HEK293T (cell line): ENCODE measurements at regions not wholly inside any gene's neighbourhood (a gene's known extent, or its start where the extent isn't known, plus 50 kb on each side); places are given as distances from the start of the nearest gene placed in this dataset.

ENCODE experiments used
- CTBP1 ChIP-seq: fragments of 450-650 bp; IDR thresholded peaks from 2 replicates; pipeline ENCODE4 v1.6.1; 2016; ENCODE audit warnings: borderline replicate concordance
- FOXA1 ChIP-seq: fragments of 450-650 bp; IDR thresholded peaks from 2 replicates; pipeline ENCODE4 v1.6.1; 2016; ENCODE audit warnings: mild to moderate bottlenecking
- FOXM1 ChIP-seq: fragments of 450-650 bp; IDR thresholded peaks from 2 replicates; pipeline ENCODE4 v1.6.1; 2017; ENCODE audit warnings: mild to moderate bottlenecking, borderline replicate concordance
- PKNOX1 ChIP-seq: fragments of 450-650 bp; IDR thresholded peaks from 2 replicates; pipeline ENCODE4 v1.6.1; 2016
- SP1 ChIP-seq: fragments of 450-650 bp; IDR thresholded peaks from 2 replicates; pipeline ENCODE4 v1.6.1; 2017
- SUZ12 ChIP-seq: fragments of 450-650 bp; IDR thresholded peaks from 2 replicates; pipeline ENCODE4 v1.6.1; 2016; ENCODE audit warnings: mild to moderate bottlenecking

- no peak for TF ChIP-seq FOXA1
- TF ChIP-seq FOXM1: no peak
- no peak for TF ChIP-seq PKNOX1
- TF ChIP-seq SP1: no peak
- no peak for TF ChIP-seq SUZ12
- TF ChIP-seq CTBP1: no peak
Observed at GRCh38 chr10:17506390-17506789, 52.0 kb upstream of the ST8SIA6 start.
